ENCODE measurements at regions not wholly inside any gene's neighbourhood (a gene's known extent, or its start where the extent isn't known, plus 50 kb on each side); places are given as distances from the start of the nearest gene placed in this dataset.

- intact Hi-C loops (cut with micrococcal nuclease; ENCODE audit: unreplicated experiment): no loop called here
- no peak for TF ChIP-seq CTCF (IDR thresholded peaks at IDR 0.05; ENCODE audit: unreplicated experiment)
- BruUV-seq (replicated peaks): no TSS peak
- peaks cover 4% of the 10 kb centered on the region for H3K36me3 Mint-ChIP-seq (ENCODE audit: insufficient read depth, unreplicated experiment)
- peaks cover 27% of the 10 kb centered on the region for H3K4me1 Mint-ChIP-seq (ENCODE audit: low read depth, unreplicated experiment)
- CTCF ChIA-PET: no interaction called here
- H3K27ac Mint-ChIP-seq (ENCODE audit: unreplicated experiment): peak overlapping the region; percentile 54
- DNase-seq: no peak
- no peaks in the 10 kb centered on the region for H3K27me3 Mint-ChIP-seq (ENCODE audit: unreplicated experiment)
- peaks cover 2% of the 10 kb centered on the region for H3K9me3 Mint-ChIP-seq (ENCODE audit: low read depth, unreplicated experiment)
- H3K4me3 Mint-ChIP-seq (ENCODE audit: low read depth, unreplicated experiment): no peak overlapping the region
Observed at GRCh38 chr6:12479451-12479850, 189.3 kb downstream of the EDN1 start.

- Mint-ChIP-seq H3K4me3 (ENCODE audit: low read depth, unreplicated experiment) (no peak overlapping the region), H3K9me3 (ENCODE audit: low read depth, unreplicated experiment) (peaks cover 2% of the 10 kb centered on the region), H3K4me1 (ENCODE audit: low read depth, unreplicated experiment) (peaks cover 31% of the 10 kb centered on the region), H3K36me3 (ENCODE audit: insufficient read depth, unreplicated experiment) (peaks cover 4% of the 10 kb centered on the region), H3K27me3 (ENCODE audit: unreplicated experiment) (no peaks in the 10 kb centered on the region), H3K27ac (ENCODE audit: unreplicated experiment) (peak overlapping the region; percentile 54)
- BruUV-seq (replicated peaks): no TSS peak
- intact Hi-C loops (cut with micrococcal nuclease; ENCODE audit: unreplicated experiment): loop anchor here (5.0 kb wide), 1 partner anchor 168 kb away; no protein-coding TSS in a partner anchor
- DNase-seq: no peak
- no peak for TF ChIP-seq CTCF (IDR thresholded peaks at IDR 0.05; ENCODE audit: unreplicated experiment)
- CTCF ChIA-PET: no interaction called here
Observed at GRCh38 chr6:12479881-12480280, 189.7 kb downstream of the EDN1 start.

DNA sequence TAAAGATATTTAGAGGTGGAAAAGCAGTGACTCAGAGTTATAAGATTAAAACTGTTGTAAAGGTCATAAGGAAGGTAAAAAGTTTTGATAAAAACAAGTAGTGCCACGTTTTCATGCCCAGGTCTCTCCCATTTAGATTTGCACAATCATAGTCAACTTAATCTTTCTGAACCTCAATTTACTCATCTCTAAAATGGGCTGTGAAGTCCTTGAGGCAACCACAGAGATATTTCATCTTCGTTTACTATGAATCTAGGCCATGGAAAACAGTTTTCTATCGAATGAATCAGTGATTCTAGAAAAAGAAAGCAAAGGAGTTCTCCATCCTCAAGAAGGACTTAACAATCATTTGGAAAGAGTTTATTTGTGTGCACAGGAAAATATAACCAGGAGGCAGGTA is 190.2 kb downstream of the EDN1 start:
- Mint-ChIP-seq H3K27ac (ENCODE audit: unreplicated experiment) (peak overlapping the region; percentile 54), H3K4me1 (ENCODE audit: low read depth, unreplicated experiment) (peaks cover 36% of the 10 kb centered on the region), H3K36me3 (ENCODE audit: insufficient read depth, unreplicated experiment) (peaks cover 4% of the 10 kb centered on the region), H3K9me3 (ENCODE audit: low read depth, unreplicated experiment) (peaks cover 2% of the 10 kb centered on the region), H3K4me3 (ENCODE audit: low read depth, unreplicated experiment) (no peak overlapping the region), H3K27me3 (ENCODE audit: unreplicated experiment) (no peaks in the 10 kb centered on the region)
- intact Hi-C loops (cut with micrococcal nuclease; ENCODE audit: unreplicated experiment): loop anchor here (5.0 kb wide), 1 partner anchor 168 kb away; no protein-coding TSS in a partner anchor
- no peak for TF ChIP-seq CTCF (IDR thresholded peaks at IDR 0.05; ENCODE audit: unreplicated experiment)
- CTCF ChIA-PET: no interaction called here
- DNase-seq: no peak
- BruUV-seq (replicated peaks): no TSS peak

GRCh38 chr6:12481292-12481691 is 191.1 kb downstream of the EDN1 start:
- CTCF ChIA-PET: interaction anchor here (0.6 to 1.0 kb wide), 2 partner anchors 125 to 167 kb away, joined by 3 to 4 read pairs; no protein-coding TSS in a partner anchor
- Mint-ChIP-seq H3K27me3 (ENCODE audit: unreplicated experiment) (no peaks in the 10 kb centered on the region), H3K4me3 (ENCODE audit: low read depth, unreplicated experiment) (no peak overlapping the region), H3K9me3 (ENCODE audit: low read depth, unreplicated experiment) (peaks cover 2% of the 10 kb centered on the region), H3K27ac (ENCODE audit: unreplicated experiment) (no peak overlapping the region), H3K4me1 (ENCODE audit: low read depth, unreplicated experiment) (peaks cover 40% of the 10 kb centered on the region), H3K36me3 (ENCODE audit: insufficient read depth, unreplicated experiment) (peaks cover 4% of the 10 kb centered on the region)
- no TSS peak for BruUV-seq (replicated peaks)
- intact Hi-C loops (cut with micrococcal nuclease; ENCODE audit: unreplicated experiment): loop anchor here (5.0 kb wide), 1 partner anchor 169 kb away; no protein-coding TSS in a partner anchor
- no peak for TF ChIP-seq CTCF (IDR thresholded peaks at IDR 0.05; ENCODE audit: unreplicated experiment)
- DNase-seq: no peak

Measured in Calu3 (cell line).